HG03159 (cell line): ENCODE measurements at regions not wholly inside any gene's neighbourhood (a gene's known extent, or its start where the extent isn't known, plus 50 kb on each side); places are given as distances from the start of the nearest gene placed in this dataset.

Experiments used
- ATAC-seq: cut with Tn5 transposase; IDR thresholded peaks from one replicate; pipeline ENCODE4 v1.9.1; 2021; ENCODE audit warnings: mild to moderate bottlenecking, moderate library complexity; ENCODE audit not compliant: unreplicated experiment

DNA sequence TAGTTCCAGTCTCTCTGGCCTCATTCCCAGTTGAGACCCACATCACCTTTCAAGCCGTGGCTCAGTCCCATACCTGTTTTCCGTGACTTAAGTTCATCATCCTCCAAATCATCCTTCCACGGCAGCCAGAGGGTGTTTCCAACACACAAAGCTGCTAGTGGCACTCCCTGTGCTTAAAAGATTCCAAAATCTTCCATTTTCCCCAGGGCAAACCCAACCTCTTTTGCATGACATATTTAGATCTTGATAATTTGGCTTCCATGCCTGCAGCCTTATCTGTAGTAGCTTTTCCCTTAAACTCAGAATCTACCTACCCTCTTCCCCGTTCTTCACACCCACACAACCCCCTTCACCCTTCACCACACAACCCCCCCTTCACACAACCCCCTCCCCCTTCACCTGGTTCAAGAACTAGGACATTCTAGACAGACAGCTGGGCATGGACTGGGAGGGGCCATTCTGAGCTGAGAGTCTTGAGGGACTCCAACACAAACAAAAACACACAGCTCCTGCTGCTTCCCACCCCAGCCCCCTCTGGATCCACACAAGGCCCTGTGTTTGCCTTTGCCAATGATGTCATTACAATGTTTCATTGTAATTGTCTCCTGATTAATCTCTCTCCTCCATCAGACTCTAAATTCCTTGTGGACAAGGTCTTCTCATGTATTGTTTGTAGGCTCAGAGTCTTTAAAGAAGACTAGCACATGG, 268.2 kb downstream of the SH3GL2 start:
- ATAC-seq: no peak

- ATAC-seq: no peak
These were observed 269.0 kb downstream of the SH3GL2 start for GRCh38 chr9:17847908-17848307.

GRCh38 chr9:17852108-17852507, 273.2 kb downstream of the SH3GL2 start:
- no peak for ATAC-seq

DNA sequence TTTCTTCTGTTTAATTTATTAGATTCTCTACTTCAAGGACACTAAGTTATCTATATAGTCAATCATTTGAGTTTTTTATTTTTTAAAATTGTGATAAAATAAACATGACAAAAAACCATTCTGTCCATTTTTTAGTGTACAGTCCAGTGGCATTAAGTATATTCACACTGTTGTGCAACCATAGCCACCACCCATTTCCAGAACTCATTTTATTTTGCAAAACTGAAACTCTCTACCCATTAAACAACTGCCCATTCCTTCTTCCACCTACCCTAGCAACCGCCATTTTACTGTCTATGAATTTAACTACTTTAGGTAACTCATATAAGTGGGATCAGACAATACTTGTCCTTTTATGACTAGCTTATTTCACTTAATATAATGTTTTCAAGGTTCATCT, 275.6 kb downstream of the SH3GL2 start:
- ATAC-seq: no peak

DNA sequence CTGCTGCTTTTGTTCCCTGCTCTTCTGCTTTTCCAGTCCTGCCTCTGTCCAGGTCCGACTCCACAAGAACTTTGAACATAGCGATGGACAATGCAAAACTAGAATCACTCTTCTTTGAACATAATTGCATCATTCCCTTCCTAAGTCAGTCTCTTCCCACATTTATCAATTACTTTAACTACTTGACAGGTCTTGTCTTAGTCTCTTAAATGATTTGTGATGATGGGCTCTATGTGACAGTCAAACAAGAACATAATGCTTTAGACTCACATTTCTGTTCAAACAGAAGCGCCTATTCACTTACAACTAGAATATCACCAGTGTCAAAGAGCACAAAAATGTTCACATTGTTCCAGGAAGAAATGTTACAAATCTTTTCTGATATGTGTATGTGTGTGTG, 278.1 kb downstream of the SH3GL2 start:
- no peak for ATAC-seq

- ATAC-seq: no peak
These were observed 280.4 kb downstream of the SH3GL2 start for GRCh38 chr9:17859228-17859627.

DNA sequence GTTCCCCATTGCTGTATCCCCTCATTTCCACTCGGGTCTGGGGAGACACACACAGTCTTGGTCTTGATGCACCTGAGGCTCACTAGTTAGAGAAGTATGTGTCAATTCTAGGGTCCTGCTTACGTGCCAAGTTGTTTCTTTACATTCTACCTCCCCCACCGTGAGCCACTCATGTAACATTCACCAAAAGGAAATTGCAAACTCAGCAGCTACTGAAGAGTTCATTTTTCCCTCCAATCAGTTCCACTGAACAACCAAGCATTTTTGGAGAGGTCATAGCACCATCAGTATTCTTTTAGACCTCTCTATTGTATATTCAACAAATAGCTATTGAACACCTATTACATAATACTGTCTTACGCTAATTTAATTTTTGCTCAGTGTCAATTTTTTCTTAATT, 281.1 kb downstream of the SH3GL2 start:
- ATAC-seq: no peak

DNA sequence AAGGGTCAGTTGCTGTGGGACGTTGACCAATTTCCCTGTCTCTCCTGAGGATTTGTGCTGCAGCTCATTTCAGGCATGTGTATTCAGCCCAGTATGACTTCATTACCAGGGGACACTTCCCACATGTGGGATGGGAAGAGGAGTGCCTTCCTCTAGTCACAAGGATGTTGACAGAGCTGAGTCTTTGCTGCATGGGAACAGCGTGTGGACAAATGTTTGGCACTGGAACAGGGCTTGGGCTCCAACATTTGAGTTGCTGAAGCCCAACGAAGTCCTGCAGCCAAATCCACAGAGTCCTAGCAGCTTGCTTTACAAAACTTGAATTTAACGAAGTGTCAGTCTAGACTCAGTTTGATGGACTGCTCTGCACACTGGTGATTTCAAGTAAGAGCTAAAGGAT, 283.2 kb downstream of the SH3GL2 start:
- no peak for ATAC-seq

GRCh38 chr9:17862629-17863028, 283.8 kb downstream of the SH3GL2 start:
- ATAC-seq: no peak

DNA sequence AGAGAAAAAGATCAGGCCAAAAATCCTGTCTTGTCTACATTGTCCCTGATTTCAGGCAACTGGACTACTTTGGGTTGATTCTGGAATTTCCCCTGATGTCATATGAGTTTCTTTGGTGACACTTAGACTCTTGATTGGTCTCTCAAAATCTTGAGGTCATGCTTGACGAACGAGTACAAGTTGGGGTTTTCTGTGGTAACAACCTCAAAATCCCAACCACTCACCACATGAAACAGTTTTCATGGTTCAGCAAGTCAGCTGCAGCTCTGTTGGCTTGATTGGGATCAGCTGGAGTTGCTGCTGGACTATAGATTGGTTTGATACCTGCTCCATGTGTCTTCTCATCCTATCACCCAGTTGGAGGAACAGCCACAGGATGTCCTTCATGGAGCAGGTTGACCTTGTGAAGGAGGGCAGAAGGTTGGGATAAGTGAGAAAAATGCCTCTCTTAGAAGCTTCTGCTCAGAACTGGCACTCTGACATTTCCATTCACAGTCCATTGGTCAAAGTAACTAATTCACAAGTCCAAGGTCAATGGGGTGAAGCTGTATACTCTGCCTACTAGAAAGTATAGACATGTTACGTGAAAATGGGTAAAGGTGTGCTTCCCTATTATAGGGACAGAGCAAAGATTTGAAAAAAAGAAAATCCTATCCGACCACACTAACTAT, 284.5 kb downstream of the SH3GL2 start:
- peak; percentile 81 for ATAC-seq

DNA sequence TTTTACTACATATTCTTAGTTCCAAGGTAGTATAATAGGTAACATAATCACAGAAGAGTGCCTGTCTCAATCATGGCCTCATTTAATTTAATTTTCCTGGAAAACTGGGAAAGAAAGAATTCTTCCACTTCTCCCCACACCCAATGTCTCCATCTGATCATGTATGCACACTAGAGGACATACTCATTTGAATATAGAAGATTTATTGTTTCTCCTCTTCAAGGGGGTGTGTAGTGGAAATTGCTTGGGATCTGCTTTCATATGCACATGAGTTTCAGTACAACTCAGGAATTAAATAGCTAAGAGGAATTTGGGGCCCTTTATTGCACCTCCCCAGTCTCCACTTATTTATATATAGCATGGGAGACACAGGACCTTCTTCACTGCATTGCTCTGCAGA, 285.1 kb downstream of the SH3GL2 start:
- ATAC-seq: no peak

GRCh38 chr9:17864951-17865350, 286.1 kb downstream of the SH3GL2 start:
- no peak for ATAC-seq

DNA sequence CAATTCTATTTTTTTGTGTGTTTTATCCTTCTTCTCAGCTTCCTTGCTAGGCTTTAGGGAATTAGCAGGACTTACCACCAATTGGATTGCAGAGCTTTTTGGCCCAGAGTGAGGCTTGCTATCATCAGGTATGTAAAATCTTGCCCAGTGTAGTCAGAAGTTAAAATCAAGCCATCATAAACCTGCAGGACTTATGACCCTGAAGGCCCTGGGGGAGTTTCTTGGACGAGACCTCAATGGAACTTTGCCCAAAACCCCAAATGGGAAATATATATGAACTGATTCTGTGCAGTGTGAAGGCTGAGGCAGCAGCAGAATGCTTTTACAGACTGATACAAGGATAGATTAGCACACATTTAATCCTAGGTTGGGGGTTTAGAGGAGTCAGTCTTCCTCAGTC, 287.0 kb downstream of the SH3GL2 start:
- ATAC-seq: no peak

- ATAC-seq: no peak
These were observed 291.9 kb downstream of the SH3GL2 start for GRCh38 chr9:17870722-17871121.

GRCh38 chr9:17871213-17871890, 292.5 kb downstream of the SH3GL2 start:
- no peak for ATAC-seq

- ATAC-seq: no peak
These were observed 297.0 kb downstream of the SH3GL2 start for GRCh38 chr9:17875886-17876285.

GRCh38 chr9:17876687-17877086, 297.8 kb downstream of the SH3GL2 start:
- peak; percentile 42 for ATAC-seq

DNA sequence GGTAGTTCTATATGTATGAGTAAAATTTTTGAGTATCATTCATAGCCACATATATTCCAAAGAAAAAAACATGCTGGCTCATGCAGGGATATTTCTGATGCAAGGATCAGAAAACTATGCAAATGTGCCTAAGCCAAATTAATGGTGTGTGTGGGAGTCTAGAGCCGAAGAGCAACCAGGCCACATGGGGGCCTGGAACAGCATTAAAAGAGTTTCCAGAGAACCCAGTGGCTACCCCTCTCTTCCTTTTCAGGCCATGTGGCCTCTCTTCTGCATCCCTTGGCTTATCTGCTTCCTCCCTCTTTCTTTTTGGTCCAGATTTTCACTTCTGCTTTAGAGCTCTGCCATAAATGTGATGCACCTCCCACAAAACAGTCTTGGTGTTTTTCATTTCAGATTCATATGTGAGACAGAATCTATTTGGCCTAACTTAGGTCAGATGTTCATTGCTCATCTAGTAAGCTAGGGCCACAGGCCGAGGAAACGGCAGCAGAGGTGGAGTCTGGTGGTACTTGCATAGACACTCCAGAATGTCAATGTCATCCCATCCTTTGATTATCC, 300.0 kb downstream of the SH3GL2 start:
- ATAC-seq: no peak

DNA sequence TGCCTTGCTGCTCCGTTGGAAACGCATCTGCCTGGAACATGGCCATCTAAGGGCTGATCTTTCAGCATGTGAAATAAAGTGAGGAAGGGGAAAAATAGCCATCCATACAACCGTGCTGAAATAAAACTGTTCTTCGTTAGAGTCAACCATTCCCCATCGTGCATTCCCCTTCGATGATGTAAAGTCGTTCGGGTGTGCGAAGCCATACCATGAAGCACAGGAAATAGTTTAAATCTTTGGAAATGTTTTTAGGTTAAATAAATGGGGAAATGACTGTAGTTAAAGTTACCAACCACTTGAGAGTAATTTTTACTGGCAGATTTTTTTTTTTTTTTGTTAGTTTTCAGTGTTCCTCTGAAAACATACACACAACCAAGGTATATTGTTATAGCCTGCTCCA, 302.5 kb downstream of the SH3GL2 start:
- ATAC-seq: no peak

DNA sequence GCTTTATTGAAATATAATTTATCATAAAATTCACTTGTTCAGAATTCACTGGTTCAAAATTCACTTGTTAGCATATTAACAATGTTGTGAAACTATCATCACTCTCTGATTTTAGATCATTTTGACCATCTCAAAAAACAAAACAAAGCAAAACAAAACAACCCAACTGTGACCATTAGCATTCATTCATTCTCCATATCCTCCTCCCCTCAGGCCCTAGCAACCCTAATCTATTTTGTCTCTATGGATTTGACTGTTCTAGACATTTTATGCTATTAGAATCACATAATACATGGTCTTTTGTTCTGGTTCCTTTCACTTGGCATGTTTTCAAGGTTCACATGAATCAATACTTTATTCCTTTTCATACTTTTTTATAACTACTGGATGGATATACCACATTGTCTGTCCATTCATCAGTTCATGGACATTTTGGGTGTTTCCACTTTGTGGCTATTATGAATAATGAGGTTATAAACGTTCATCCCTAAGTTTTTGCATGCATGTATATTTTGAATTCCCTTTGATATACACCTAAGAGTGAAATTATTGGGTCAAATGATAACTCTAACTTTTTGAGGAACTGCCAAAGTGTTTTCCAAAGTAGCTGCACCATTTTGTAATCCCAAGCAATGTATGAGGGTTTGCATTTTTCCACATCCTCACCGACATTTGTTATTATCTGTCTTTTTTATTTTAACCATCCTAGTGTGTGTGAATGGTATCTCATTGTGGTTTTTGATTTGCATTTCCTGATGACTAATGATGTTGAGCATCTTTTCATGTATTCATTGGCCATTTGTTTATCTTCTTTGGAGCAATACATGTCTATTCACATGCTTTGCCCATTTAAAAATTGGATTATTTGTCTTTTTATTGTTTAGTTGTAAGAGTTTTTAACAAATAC, 304.1 kb downstream of the SH3GL2 start:
- ATAC-seq: no peak

GRCh38 chr9:17888066-17888465, 309.2 kb downstream of the SH3GL2 start:
- ATAC-seq: no peak
